A673 (cell line): ENCODE measurements at regions not wholly inside any gene's neighbourhood (a gene's known extent, or its start where the extent isn't known, plus 50 kb on each side); places are given as distances from the start of the nearest gene placed in this dataset.

Source experiments
- CTCF ChIP-seq: fragments of 300-800, 200-600 bp; sonication (generic); conservative IDR thresholded peaks from 2 replicates; pipeline ENCODE4 v1.5.1; 2017; ENCODE audit warnings: low read depth, mild to moderate bottlenecking, antibody characterized with exemption, low read length, moderate library complexity, mixed read lengths
- EZH2 ChIP-seq: fragments of 200-600 bp; sonication (generic); IDR thresholded peaks from 2 replicates; pipeline ENCODE4 v1.6.1; 2017; ENCODE audit warnings: borderline replicate concordance, low read depth, mild to moderate bottlenecking, mixed read lengths, antibody characterized with exemption, low read length; ENCODE audit not compliant: poor library complexity, severe bottlenecking

GRCh38 chr3:13167064-13167743 lies 94.0 kb upstream of the IQSEC1 start:
- no peak for TF ChIP-seq CTCF
- TF ChIP-seq EZH2 = no peak
